GM23338 (cell line): ENCODE measurements at regions not wholly inside any gene's neighbourhood (a gene's known extent, or its start where the extent isn't known, plus 50 kb on each side); places are given as distances from the start of the nearest gene placed in this dataset.
A peak's percentile ranks its signal among the peaks of the same experiment; 100 is the strongest.

Experiments used
- ATAC-seq: fragments of 200-7000 bp; cut with Tn5 transposase; 3 replicates; pipeline ENCODE4 v1.9.1; 2020
- DNase-seq: peaks from one replicate; pipeline ENCODE4 v3.0.0-alpha.2; 2015; ENCODE audit warnings: low spot score
- H2AFZ ChIP-seq: fragments of 200-600 bp; sonication (generic); 2 replicates; pipeline ENCODE4 v1.8.0; 2016; ENCODE audit warnings: antibody characterized with exemption, mild to moderate bottlenecking, moderate library complexity
- H3F3A ChIP-seq: fragments of 200-600 bp; sonication (generic); replicated peaks from 2 replicates; pipeline ENCODE4 v1.8.0; 2017; ENCODE audit warnings: antibody characterized with exemption, mixed run types, low read depth
- H3K27ac ChIP-seq: fragments of 200-600 bp; sonication (generic); 2 replicates; pipeline ENCODE4 v1.6.1; 2016; ENCODE audit warnings: low read depth
- H3K27me3 ChIP-seq: fragments of 200-600 bp; sonication (generic); 2 replicates; pipeline ENCODE4 v1.8.0; 2016; ENCODE audit warnings: mild to moderate bottlenecking, mixed run types, moderate library complexity; ENCODE audit not compliant: insufficient read depth
- H3K36me3 ChIP-seq: fragments of 200-600 bp; sonication (generic); 2 replicates; pipeline ENCODE4 v1.8.0; 2016; ENCODE audit warnings: mild to moderate bottlenecking; ENCODE audit not compliant: insufficient read depth
- H3K4me1 ChIP-seq: fragments of 200-600 bp; sonication (generic); 2 replicates; pipeline ENCODE4 v1.8.0; 2016; ENCODE audit warnings: mild to moderate bottlenecking, moderate library complexity; ENCODE audit not compliant: insufficient read depth
- H3K4me2 ChIP-seq: fragments of 200-600 bp; sonication (generic); 2 replicates; pipeline ENCODE4 v1.7.1; 2017; ENCODE audit warnings: mixed run types
- H3K4me3 ChIP-seq: fragments of 200-600 bp; sonication (generic); 2 replicates; pipeline ENCODE4 v1.6.1; 2016; ENCODE audit warnings: mixed run types
- H3K79me2 ChIP-seq: fragments of 200-600 bp; sonication (generic); replicated peaks from 2 replicates; pipeline ENCODE4 v1.8.0; 2017; ENCODE audit warnings: mild to moderate bottlenecking; ENCODE audit not compliant: insufficient read depth
- H3K9me2 ChIP-seq: fragments of 200-600 bp; sonication (generic); 2 replicates; pipeline ENCODE4 v1.8.0; 2017; ENCODE audit not compliant: insufficient read depth
- H4K20me1 ChIP-seq: fragments of 200-600 bp; sonication (generic); replicated peaks from 2 replicates; pipeline ENCODE4 v1.8.0; 2017; ENCODE audit warnings: mild to moderate bottlenecking; ENCODE audit not compliant: insufficient read depth
- H3K27ac Mint-ChIP-seq: 2 replicates; pipeline ENCODE4 v1.8.0; 2020; ENCODE audit warnings: inconsistent platforms, mild to moderate bottlenecking, moderate library complexity, mixed read lengths
- H3K27me3 Mint-ChIP-seq: 3 replicates; pipeline ENCODE4 v1.8.0; 2022; ENCODE audit warnings: low read depth, mild to moderate bottlenecking, moderate library complexity, mixed read lengths, inconsistent platforms; ENCODE audit not compliant: insufficient read depth, poor library complexity
- H3K36me3 Mint-ChIP-seq: 3 replicates; pipeline ENCODE4 v1.8.0; 2021; ENCODE audit warnings: low read depth, mild to moderate bottlenecking, inconsistent platforms, moderate library complexity, mixed read lengths
- H3K4me1 Mint-ChIP-seq: 3 replicates; pipeline ENCODE4 v1.8.0; 2020; ENCODE audit warnings: mild to moderate bottlenecking, inconsistent platforms, mixed read lengths
- H3K4me3 Mint-ChIP-seq: 3 replicates; pipeline ENCODE4 v1.8.0; 2021; ENCODE audit warnings: moderate library complexity, mild to moderate bottlenecking, inconsistent platforms, mixed read lengths
- H3K9me3 Mint-ChIP-seq: 3 replicates; pipeline ENCODE4 v1.8.0; 2020; ENCODE audit warnings: moderate library complexity, mild to moderate bottlenecking, inconsistent platforms, mixed read lengths
- CTCF ChIP-seq, 2 experiments: fragments of 200-600 bp in 1 of 2; sonication (generic) in 1 of 2; conservative IDR thresholded peaks; 2 replicates each; pipeline versions ENCODE4 v1.5.1 to v1.6.1; 2016 to 2017; ENCODE audit warnings: antibody characterized with exemption in 2 of 2, low read depth in 2 of 2, mild to moderate bottlenecking in 2 of 2, moderate library complexity in 1 of 2
- EZH2 ChIP-seq: fragments of 200-600 bp; sonication (generic); IDR thresholded peaks from one replicate; pipeline ENCODE4 v1.8.0; 2017; ENCODE audit warnings: antibody characterized with exemption, mild to moderate bottlenecking, low read depth; ENCODE audit not compliant: unreplicated experiment
- EZH2phosphoT487 ChIP-seq: fragments of 200-600 bp; sonication (generic); IDR thresholded peaks from one replicate; pipeline ENCODE4 v1.8.1; 2018; ENCODE audit warnings: antibody characterized with exemption; ENCODE audit not compliant: unreplicated experiment
- JUNB ChIP-seq: IDR thresholded peaks from one replicate; pipeline ENCODE4 v1.6.1; 2016; ENCODE audit warnings: antibody characterized with exemption; ENCODE audit not compliant: unreplicated experiment
- NANOG ChIP-seq: IDR thresholded peaks from 2 replicates; pipeline ENCODE4 v1.6.1; 2016; ENCODE audit warnings: antibody characterized with exemption, borderline replicate concordance
- ZNF114 ChIP-seq: fragments of 250-450 bp; sonication (Bioruptor Pico); IDR thresholded peaks from 2 replicates; pipeline ENCODE4 v1.5.0; 2020; ENCODE audit warnings: mild to moderate bottlenecking, moderate library complexity
- ZNF331 ChIP-seq: fragments of 250-450 bp; sonication (Bioruptor Pico); IDR thresholded peaks from 2 replicates; pipeline ENCODE4 v1.5.0; 2020; ENCODE audit warnings: low read depth, mild to moderate bottlenecking, moderate library complexity
- ZNF462 ChIP-seq: fragments of 250-450 bp; sonication (Bioruptor Pico); IDR thresholded peaks from 2 replicates; pipeline ENCODE4 v1.5.0; 2020; ENCODE audit warnings: mild to moderate bottlenecking, moderate library complexity

- TF ChIP-seq ZNF462 (CRISPR knock-in tag) (no peak), ZNF331 (CRISPR knock-in tag) (no peak), CTCF (conservative IDR thresholded peaks at IDR 0.05; ENCODE audit: low read depth in 2 of 2) (no peak), EZH2 (no peak)
These were observed 107.0 kb upstream of the PARD3 start (continued) for GRCh38 chr10:34922138-34922537.

- Histone ChIP-seq H3K4me1 (peaks cover 6% of the 10 kb centered on the region), H3K36me3 (no peaks in the 10 kb centered on the region), H3K4me3 (no peak overlapping the region), H3K27ac (no peak overlapping the region), H2AFZ (peak overlapping the region; percentile 80; the same call in 1 of the 2 replicates), H3F3A (no peaks in the 10 kb centered on the region), H3K4me2 (no peak overlapping the region), H4K20me1 (no peaks in the 10 kb centered on the region), H3K9me2 (no peaks in the 10 kb centered on the region), H3K27me3 (no peaks in the 10 kb centered on the region), H3K79me2 (no peaks in the 10 kb centered on the region)
- Mint-ChIP-seq H3K9me3 (peaks cover 10% of the 10 kb centered on the region; the same call in 2 of the 3 replicates), H3K4me3 (no peak overlapping the region), H3K27me3 (no peaks in the 10 kb centered on the region), H3K36me3 (peaks cover 4% of the 10 kb centered on the region; the same call in 2 of the 3 replicates), H3K4me1 (peaks cover 12% of the 10 kb centered on the region), H3K27ac (no peak overlapping the region)
- ATAC-seq (no peak), DNase-seq (no peak)
- no peak for TF ChIP-seq NANOG
- TF ChIP-seq ZNF462 (CRISPR knock-in tag): no peak
- no peak for TF ChIP-seq ZNF331 (CRISPR knock-in tag)
- no peak for TF ChIP-seq EZH2phosphoT487
- no peak for TF ChIP-seq JUNB
- no peak for TF ChIP-seq ZNF114
These were observed 105.5 kb upstream of the PARD3 start for GRCh38 chr10:34920578-34920977.
